Smooth muscle cell (in vitro differentiated cells): ENCODE measurements at regions not wholly inside any gene's neighbourhood (a gene's known extent, or its start where the extent isn't known, plus 50 kb on each side); places are given as distances from the start of the nearest gene placed in this dataset.

Experiments
- DNase-seq: peaks from one replicate; lab custom pipeline; 2025; ENCODE audit not compliant: unreplicated experiment; lab: John Stamatoyannopoulos, UW
- H2AFZ ChIP-seq: fragments of 200-600 bp; sonication (generic); 2 replicates; pipeline ENCODE4 v1.6.0; 2016; ENCODE audit warnings: antibody characterized with exemption, low read depth, mild to moderate bottlenecking
- H3F3A ChIP-seq: fragments of 200-600 bp; sonication (generic); 2 replicates; pipeline ENCODE4 v1.6.0; 2017; ENCODE audit warnings: antibody characterized with exemption, low read depth
- H3K27ac ChIP-seq: fragments of 200-600 bp; sonication (generic); 2 replicates; pipeline ENCODE4 v1.5.1; 2016; ENCODE audit warnings: low read depth, mild to moderate bottlenecking
- H3K27me3 ChIP-seq: fragments of 200-600 bp; sonication (generic); 2 replicates; pipeline ENCODE4 v1.6.1; 2016; ENCODE audit warnings: low read depth, mild to moderate bottlenecking
- H3K36me3 ChIP-seq: fragments of 200-600 bp; sonication (generic); 2 replicates; pipeline ENCODE4 v1.5.1; 2016; ENCODE audit warnings: low read depth
- H3K4me1 ChIP-seq: fragments of 200-600 bp; sonication (generic); 2 replicates; pipeline ENCODE4 v1.5.1; 2016; ENCODE audit warnings: low read depth
- H3K4me2 ChIP-seq: fragments of 200-600 bp; sonication (generic); 2 replicates; pipeline ENCODE4 v1.6.0; 2016; ENCODE audit warnings: mild to moderate bottlenecking
- H3K4me3 ChIP-seq: fragments of 200-600 bp; sonication (generic); 2 replicates; pipeline ENCODE4 v1.5.1; 2016; ENCODE audit warnings: mild to moderate bottlenecking
- H3K79me2 ChIP-seq: fragments of 200-600 bp; sonication (generic); 2 replicates; pipeline ENCODE4 v1.6.0; 2016; ENCODE audit warnings: low read depth, mild to moderate bottlenecking
- H3K9ac ChIP-seq: fragments of 200-600 bp; sonication (generic); 2 replicates; pipeline ENCODE4 v1.6.0; 2016; ENCODE audit warnings: low read depth
- H3K9me3 ChIP-seq: fragments of 200-600 bp; sonication (generic); replicated peaks from 2 replicates; pipeline ENCODE4 v1.5.1; 2016; ENCODE audit warnings: low read depth
- H4K20me1 ChIP-seq: fragments of 200-600 bp; sonication (generic); 2 replicates; pipeline ENCODE4 v1.6.0; 2016; ENCODE audit warnings: low read depth
- CTCF ChIP-seq: fragments of 200-600 bp; sonication (generic); IDR thresholded peaks from 2 replicates; pipeline ENCODE4 v1.5.1; 2017; ENCODE audit warnings: borderline replicate concordance, mild to moderate bottlenecking, antibody characterized with exemption; ENCODE audit not compliant: insufficient read depth, poor library complexity, severe bottlenecking
- WGBS: methylation state at CpG from one replicate; pipeline ENCODE4 v1.1.7; 2016; ENCODE audit warnings: low lambda C conversion rate; 5-methylcytosine and 5-hydroxymethylcytosine counted together

GRCh38 chr9:119788921-119789320 is 419.7 kb upstream of the BRINP1 start:
- DNase-seq, result no peak
- Histone ChIP-seq H3K4me3 (no peak overlapping the region), H3K4me2 (no peak overlapping the region), H4K20me1 (no peaks in the 10 kb centered on the region), H2AFZ (no peak overlapping the region), H3K4me1 (no peaks in the 10 kb centered on the region), H3K36me3 (no peaks in the 10 kb centered on the region), H3F3A (no peaks in the 10 kb centered on the region), H3K27me3 (no peaks in the 10 kb centered on the region), H3K27ac (no peak overlapping the region), H3K79me2 (no peaks in the 10 kb centered on the region), H3K9me3 (no peaks in the 10 kb centered on the region), H3K9ac (no peak overlapping the region)
- 53% methylated on average over 2 of the region's 2 CpGs for WGBS
- TF ChIP-seq CTCF, result no peak

- H4K20me1 ChIP-seq, result no peaks in the 10 kb centered on the region
- H3K4me1 ChIP-seq, result no peaks in the 10 kb centered on the region
- no peak for DNase-seq
- no peaks in the 10 kb centered on the region for H3K9me3 ChIP-seq
- H3K27ac ChIP-seq, result no peak overlapping the region
- no peaks in the 10 kb centered on the region for H3F3A ChIP-seq
- no peak overlapping the region for H3K9ac ChIP-seq
- no peaks in the 10 kb centered on the region for H3K36me3 ChIP-seq
- H3K4me2 ChIP-seq, result no peak overlapping the region
- no peak overlapping the region for H3K4me3 ChIP-seq
- no peak overlapping the region for H2AFZ ChIP-seq
- TF ChIP-seq CTCF, result no peak
- no peaks in the 10 kb centered on the region for H3K79me2 ChIP-seq
- H3K27me3 ChIP-seq, result peaks cover 14% of the 10 kb centered on the region
Observed at GRCh38 chr9:119781886-119782285, 412.7 kb upstream of the BRINP1 start.

- no peaks in the 10 kb centered on the region for H3K9me3 ChIP-seq
- H2AFZ ChIP-seq, result no peak overlapping the region
- DNase-seq, result no peak
- H3K4me3 ChIP-seq, result no peak overlapping the region
- WGBS, result 90% methylated on average over 3 of the region's 3 CpGs
- no peaks in the 10 kb centered on the region for H3K36me3 ChIP-seq
- peaks cover 9% of the 10 kb centered on the region for H3K4me1 ChIP-seq
- TF ChIP-seq CTCF, result no peak
- H3K79me2 ChIP-seq, result no peaks in the 10 kb centered on the region
- no peak overlapping the region for H3K27ac ChIP-seq
- no peak overlapping the region for H3K4me2 ChIP-seq
- no peak overlapping the region for H3K9ac ChIP-seq
- H4K20me1 ChIP-seq, result no peaks in the 10 kb centered on the region
- H3F3A ChIP-seq, result no peaks in the 10 kb centered on the region
- H3K27me3 ChIP-seq, result peaks cover under 1% of the 10 kb centered on the region
Observed at GRCh38 chr9:119775410-119775809, 406.2 kb upstream of the BRINP1 start.

GRCh38 chr9:119773823-119774222 is 404.6 kb upstream of the BRINP1 start:
- H3K9ac ChIP-seq, result no peak overlapping the region
- no peaks in the 10 kb centered on the region for H3K79me2 ChIP-seq
- H3K4me2 ChIP-seq, result no peak overlapping the region
- no peaks in the 10 kb centered on the region for H3K9me3 ChIP-seq
- 45% methylated on average over 2 of the region's 2 CpGs for WGBS
- DNase-seq, result no peak
- no peak overlapping the region for H2AFZ ChIP-seq
- no peaks in the 10 kb centered on the region for H3K36me3 ChIP-seq
- no peak for TF ChIP-seq CTCF
- peaks cover 9% of the 10 kb centered on the region for H3K4me1 ChIP-seq
- H3K27me3 ChIP-seq, result no peaks in the 10 kb centered on the region
- no peak overlapping the region for H3K4me3 ChIP-seq
- no peaks in the 10 kb centered on the region for H4K20me1 ChIP-seq
- H3K27ac ChIP-seq, result no peak overlapping the region
- no peaks in the 10 kb centered on the region for H3F3A ChIP-seq
